ENCODE measurements at regions not wholly inside any gene's neighbourhood (a gene's known extent, or its start where the extent isn't known, plus 50 kb on each side); places are given as distances from the start of the nearest gene placed in this dataset.

GRCh38 chr20:21653628-21654027, 51.8 kb upstream of the PAX1 start:
- DNase-seq (ENCODE audit: low read depth, low spot score), result no peak
- H3K27ac ChIP-seq, result no peak overlapping the region

GRCh38 chr20:21643417-21643816, 62.0 kb upstream of the PAX1 start:
- DNase-seq (ENCODE audit: low read depth, low spot score), result peak; percentile 51
- H3K27ac ChIP-seq, result no peak overlapping the region

GRCh38 chr20:21640556-21640955, 64.9 kb upstream of the PAX1 start:
- H3K27ac ChIP-seq, result no peak overlapping the region
- DNase-seq (ENCODE audit: low read depth, low spot score), result no peak

- DNase-seq (ENCODE audit: low read depth, low spot score), result no peak
Measured at GRCh38 chr20:21633829-21634228, 71.6 kb upstream of the PAX1 start.

GRCh38 chr20:21632735-21633053, 72.8 kb upstream of the PAX1 start:
- H3K27ac ChIP-seq, result no peak overlapping the region
- no peak for DNase-seq (ENCODE audit: low read depth, low spot score)

More at GRCh38 chr20:21633829-21634228, 71.6 kb upstream of the PAX1 start:
- no peak overlapping the region for H3K27ac ChIP-seq

- no peak overlapping the region for H3K27ac ChIP-seq
- DNase-seq (ENCODE audit: low read depth, low spot score), result no peak
Measured at GRCh38 chr20:21632031-21632734, 73.3 kb upstream of the PAX1 start.

- no peak for DNase-seq (ENCODE audit: low read depth, low spot score)
- H3K27ac ChIP-seq, result no peak overlapping the region
Measured at GRCh38 chr20:21628800-21629199, 76.7 kb upstream of the PAX1 start.

- no peak for DNase-seq (ENCODE audit: low read depth, low spot score)
- no peak overlapping the region for H3K27ac ChIP-seq
Measured at GRCh38 chr20:21623781-21624094, 81.7 kb upstream of the PAX1 start.

GRCh38 chr20:21623074-21623780, 82.2 kb upstream of the PAX1 start:
- no peak overlapping the region for H3K27ac ChIP-seq
- DNase-seq (ENCODE audit: low read depth, low spot score), result no peak

- DNase-seq (ENCODE audit: low read depth, low spot score), result peak; percentile 16
- no peak overlapping the region for H3K27ac ChIP-seq
Measured at GRCh38 chr20:21622097-21622857, 83.2 kb upstream of the PAX1 start.

- DNase-seq (ENCODE audit: low read depth, low spot score), result no peak
- no peak overlapping the region for H3K27ac ChIP-seq
Measured at GRCh38 chr20:21618759-21619416, 86.6 kb upstream of the PAX1 start.

- DNase-seq (ENCODE audit: low read depth, low spot score), result peak; percentile 22
- H3K27ac ChIP-seq, result no peak overlapping the region
Measured at GRCh38 chr20:21615617-21616080, 89.8 kb upstream of the PAX1 start.

GRCh38 chr20:21614980-21615379, 90.5 kb upstream of the PAX1 start:
- no peak overlapping the region for H3K27ac ChIP-seq
- no peak for DNase-seq (ENCODE audit: low read depth, low spot score)

GRCh38 chr20:21613512-21613911, 92.0 kb upstream of the PAX1 start:
- DNase-seq (ENCODE audit: low read depth, low spot score), result no peak

GRCh38 chr20:21609981-21610380, 95.5 kb upstream of the PAX1 start:
- H3K27ac ChIP-seq, result no peak overlapping the region
- no peak for DNase-seq (ENCODE audit: low read depth, low spot score)

More at GRCh38 chr20:21613512-21613911, 92.0 kb upstream of the PAX1 start:
- H3K27ac ChIP-seq, result no peak overlapping the region

GRCh38 chr20:21609221-21609620, 95.4 kb upstream of the NKX2-2 start:
- H3K27ac ChIP-seq, result no peak overlapping the region
- peak; percentile 14 for DNase-seq (ENCODE audit: low read depth, low spot score)

GRCh38 chr20:21608777-21609176, 94.9 kb upstream of the NKX2-2 start:
- no peak for DNase-seq (ENCODE audit: low read depth, low spot score)

GRCh38 chr20:21607971-21608725, 94.3 kb upstream of the NKX2-2 start:
- no peak for DNase-seq (ENCODE audit: low read depth, low spot score)
- no peak overlapping the region for H3K27ac ChIP-seq

More at GRCh38 chr20:21608777-21609176, 94.9 kb upstream of the NKX2-2 start:
- no peak overlapping the region for H3K27ac ChIP-seq

- no peak for DNase-seq (ENCODE audit: low read depth, low spot score)
- H3K27ac ChIP-seq, result no peak overlapping the region
Measured at GRCh38 chr20:21601799-21602198, 87.9 kb upstream of the NKX2-2 start.

- no peak overlapping the region for H3K27ac ChIP-seq
- DNase-seq (ENCODE audit: low read depth, low spot score), result no peak
Measured at GRCh38 chr20:21586682-21587081, 72.8 kb upstream of the NKX2-2 start.
